NCI-H2081 treated with DMSO at 0.1 percent for 48 hours (cell line): ENCODE measurements at regions not wholly inside any gene's neighbourhood (a gene's known extent, or its start where the extent isn't known, plus 50 kb on each side); places are given as distances from the start of the nearest gene placed in this dataset.

Experiments used
- DNase-seq: peaks from one replicate; lab custom pipeline; 2025; lab: John Stamatoyannopoulos, UW

GRCh38 chr13:56906909-56907308 lies 233.8 kb upstream of the PRR20A start:
- no peak for DNase-seq

- no peak for DNase-seq
Observed at GRCh38 chr13:56907766-56908165, 233.0 kb upstream of the PRR20A start.

- DNase-seq: no peak
Observed at GRCh38 chr13:56909896-56910600, 230.7 kb upstream of the PRR20A start.

- DNase-seq: no peak
Observed at GRCh38 chr13:56917966-56918365, 222.8 kb upstream of the PRR20A start.

GRCh38 chr13:56923626-56924140 lies 217.0 kb upstream of the PRR20A start:
- no peak for DNase-seq

- no peak for DNase-seq
Observed at GRCh38 chr13:56924401-56924800, 216.3 kb upstream of the PRR20A start.

- DNase-seq: peak; percentile 37
Observed at GRCh38 chr13:56932104-56932503, 208.6 kb upstream of the PRR20A start.

- DNase-seq: no peak
Observed at GRCh38 chr13:56953965-56954364, 186.8 kb upstream of the PRR20A start.

- no peak for DNase-seq
Observed at GRCh38 chr13:56975647-56976046, 165.1 kb upstream of the PRR20A start.

- DNase-seq: no peak
Observed at GRCh38 chr13:56980856-56981255, 159.9 kb upstream of the PRR20A start.

GRCh38 chr13:56986121-56986520 lies 154.6 kb upstream of the PRR20A start:
- no peak for DNase-seq

- no peak for DNase-seq
Observed at GRCh38 chr13:56988543-56988942, 152.2 kb upstream of the PRR20A start.

- DNase-seq: no peak
Observed at GRCh38 chr13:57003682-57004081, 137.0 kb upstream of the PRR20A start.

- DNase-seq: no peak
Observed at GRCh38 chr13:57017357-57017756, 123.4 kb upstream of the PRR20A start.

- no peak for DNase-seq
Observed at GRCh38 chr13:57018915-57019314, 121.8 kb upstream of the PRR20A start.

- no peak for DNase-seq
Observed at GRCh38 chr13:57030671-57031070, 110.0 kb upstream of the PRR20A start.

GRCh38 chr13:57036290-57036689 lies 104.4 kb upstream of the PRR20A start:
- no peak for DNase-seq

GRCh38 chr13:57044910-57045309 lies 95.8 kb upstream of the PRR20A start:
- DNase-seq: no peak

- DNase-seq: no peak
Observed at GRCh38 chr13:57045826-57046546, 94.7 kb upstream of the PRR20A start.

GRCh38 chr13:57056601-57057180 lies 84.0 kb upstream of the PRR20A start:
- DNase-seq: no peak

- no peak for DNase-seq
Observed at GRCh38 chr13:57063007-57063406, 77.7 kb upstream of the PRR20A start.

GRCh38 chr13:57073983-57074382 lies 66.7 kb upstream of the PRR20A start:
- DNase-seq: no peak

- DNase-seq: no peak
Observed at GRCh38 chr13:57075588-57075987, 65.1 kb upstream of the PRR20A start.
